HFFc6 (cell line): ENCODE measurements at regions not wholly inside any gene's neighbourhood (a gene's known extent, or its start where the extent isn't known, plus 50 kb on each side); places are given as distances from the start of the nearest gene placed in this dataset.

Source experiments
- DNase-seq: peaks from one replicate; pipeline ENCODE4 v3.0.0-alpha.2; 2018
- H3K27ac Mint-ChIP-seq: 2 replicates; pipeline ENCODE4 v1.8.0; 2020; ENCODE audit warnings: mild to moderate bottlenecking, mixed read lengths
- H3K27me3 Mint-ChIP-seq: 2 replicates; pipeline ENCODE4 v1.8.0; 2021; ENCODE audit warnings: mild to moderate bottlenecking, moderate library complexity, mixed read lengths; ENCODE audit not compliant: insufficient read depth
- H3K36me3 Mint-ChIP-seq: 2 replicates; pipeline ENCODE4 v1.8.0; 2021; ENCODE audit warnings: low read depth, mixed read lengths
- H3K4me1 Mint-ChIP-seq: 2 replicates; pipeline ENCODE4 v1.8.0; 2020; ENCODE audit warnings: low read depth, mixed read lengths
- H3K4me3 Mint-ChIP-seq: 2 replicates; pipeline ENCODE4 v1.8.0; 2020; ENCODE audit warnings: mild to moderate bottlenecking, moderate library complexity, mixed read lengths
- H3K9me3 Mint-ChIP-seq: 2 replicates; pipeline ENCODE4 v1.8.0; 2020; ENCODE audit warnings: mild to moderate bottlenecking, mixed read lengths
- TF ChIP-seq, protein P1 (sequence below): fragments of 200-600 bp; sonication (generic); IDR thresholded peaks from 2 replicates; pipeline ENCODE4 v1.5.0; 2021; ENCODE audit warnings: antibody characterized with exemption, mild to moderate bottlenecking

- Mint-ChIP-seq H3K9me3 (peaks cover 78% of the 10 kb centered on the region), H3K27me3 (no peaks in the 10 kb centered on the region), H3K36me3 (peaks cover 4% of the 10 kb centered on the region; the same call in 1 of the 2 replicates), H3K27ac (no peak overlapping the region), H3K4me3 (no peak overlapping the region), H3K4me1 (no peaks in the 10 kb centered on the region)
- no peak for DNase-seq
- TF ChIP-seq, protein P1, sequence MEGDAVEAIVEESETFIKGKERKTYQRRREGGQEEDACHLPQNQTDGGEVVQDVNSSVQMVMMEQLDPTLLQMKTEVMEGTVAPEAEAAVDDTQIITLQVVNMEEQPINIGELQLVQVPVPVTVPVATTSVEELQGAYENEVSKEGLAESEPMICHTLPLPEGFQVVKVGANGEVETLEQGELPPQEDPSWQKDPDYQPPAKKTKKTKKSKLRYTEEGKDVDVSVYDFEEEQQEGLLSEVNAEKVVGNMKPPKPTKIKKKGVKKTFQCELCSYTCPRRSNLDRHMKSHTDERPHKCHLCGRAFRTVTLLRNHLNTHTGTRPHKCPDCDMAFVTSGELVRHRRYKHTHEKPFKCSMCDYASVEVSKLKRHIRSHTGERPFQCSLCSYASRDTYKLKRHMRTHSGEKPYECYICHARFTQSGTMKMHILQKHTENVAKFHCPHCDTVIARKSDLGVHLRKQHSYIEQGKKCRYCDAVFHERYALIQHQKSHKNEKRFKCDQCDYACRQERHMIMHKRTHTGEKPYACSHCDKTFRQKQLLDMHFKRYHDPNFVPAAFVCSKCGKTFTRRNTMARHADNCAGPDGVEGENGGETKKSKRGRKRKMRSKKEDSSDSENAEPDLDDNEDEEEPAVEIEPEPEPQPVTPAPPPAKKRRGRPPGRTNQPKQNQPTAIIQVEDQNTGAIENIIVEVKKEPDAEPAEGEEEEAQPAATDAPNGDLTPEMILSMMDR = no peak
These were observed 90.2 kb upstream of the ISX start for GRCh38 chr22:34975721-34976120.

GRCh38 chr22:34976474-34976873, 89.5 kb upstream of the ISX start:
- Mint-ChIP-seq H3K27ac (no peak overlapping the region), H3K27me3 (no peaks in the 10 kb centered on the region), H3K4me1 (no peaks in the 10 kb centered on the region), H3K4me3 (no peak overlapping the region), H3K36me3 (peaks cover 4% of the 10 kb centered on the region; the same call in 1 of the 2 replicates), H3K9me3 (peaks cover 77% of the 10 kb centered on the region)
- no peak for DNase-seq
- TF ChIP-seq, protein P1 = no peak

DNA sequence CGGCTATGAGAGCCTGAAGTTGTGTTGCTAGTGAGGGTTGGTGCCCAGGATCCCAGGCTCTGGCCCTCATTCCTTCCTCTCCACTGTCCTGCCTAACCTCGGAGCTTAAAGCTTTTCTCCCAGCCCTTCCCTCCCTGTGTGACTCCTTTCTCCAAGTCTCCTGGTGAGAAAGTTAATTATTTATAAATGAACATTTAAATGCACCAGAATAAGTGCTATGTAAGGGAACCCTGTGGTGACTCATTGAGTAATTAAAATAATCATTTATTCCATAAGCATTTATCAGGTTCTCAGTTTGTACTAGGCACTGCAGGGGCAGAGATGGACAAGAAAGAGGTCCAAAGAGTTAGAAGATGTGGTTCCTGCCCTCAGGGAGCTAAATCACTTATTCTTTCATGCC, 89.1 kb upstream of the ISX start:
- no peak overlapping the region for H3K4me3 Mint-ChIP-seq
- TF ChIP-seq, protein P1 = no peak
- DNase-seq = no peak
- no peak overlapping the region for H3K27ac Mint-ChIP-seq
- H3K4me1 Mint-ChIP-seq = no peaks in the 10 kb centered on the region
- H3K27me3 Mint-ChIP-seq = no peaks in the 10 kb centered on the region; the same call in 1 of the 2 replicates
- peaks cover 76% of the 10 kb centered on the region for H3K9me3 Mint-ChIP-seq
- peaks cover 4% of the 10 kb centered on the region; the same call in 1 of the 2 replicates for H3K36me3 Mint-ChIP-seq

DNA sequence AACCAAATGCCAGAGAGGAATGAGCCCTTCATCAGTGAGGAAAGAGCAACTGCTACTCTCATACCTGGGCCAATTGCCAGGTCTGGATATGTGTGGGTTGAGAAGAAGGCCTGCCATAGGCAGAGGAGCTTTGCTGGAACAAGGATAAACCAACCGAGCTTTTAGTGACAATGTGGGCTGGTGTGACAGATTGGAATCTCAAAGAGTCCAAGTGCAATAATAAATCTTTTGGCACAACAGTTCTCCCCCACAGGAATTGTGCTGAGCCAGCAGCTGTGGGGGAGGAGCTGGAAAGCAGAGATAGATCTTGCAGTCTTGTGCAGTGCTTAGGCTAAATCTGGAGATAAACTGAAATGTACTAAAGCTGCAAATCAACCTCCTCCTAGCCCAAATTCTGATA, 79.4 kb upstream of the ISX start:
- no peak overlapping the region for H3K27ac Mint-ChIP-seq
- peaks cover 85% of the 10 kb centered on the region for H3K9me3 Mint-ChIP-seq
- no peaks in the 10 kb centered on the region; the same call in 1 of the 2 replicates for H3K36me3 Mint-ChIP-seq
- no peak overlapping the region for H3K4me3 Mint-ChIP-seq
- no peaks in the 10 kb centered on the region; the same call in 1 of the 2 replicates for H3K27me3 Mint-ChIP-seq
- no peaks in the 10 kb centered on the region for H3K4me1 Mint-ChIP-seq
- TF ChIP-seq, protein P1 = no peak
- DNase-seq = no peak

DNA sequence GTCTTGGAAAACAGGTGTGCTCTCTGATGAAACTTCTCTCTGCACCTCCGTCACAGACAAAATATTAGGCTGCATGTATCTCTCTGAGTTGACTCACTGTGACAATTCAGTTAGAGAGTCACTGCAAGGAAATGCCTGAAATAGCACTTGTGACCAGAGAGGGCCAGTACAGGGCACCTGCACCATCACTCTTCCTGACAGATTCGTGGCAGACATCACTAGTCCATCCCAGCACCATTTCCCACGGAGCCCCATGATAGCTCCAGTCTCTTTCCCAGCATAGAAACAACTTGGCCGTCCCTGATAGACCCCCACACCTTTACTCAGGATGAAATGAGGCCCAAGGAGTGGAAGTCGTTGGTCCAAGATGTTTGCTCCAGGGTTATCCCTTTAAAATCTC, 73.3 kb upstream of the ISX start:
- no peaks in the 10 kb centered on the region for H3K27me3 Mint-ChIP-seq
- no peak overlapping the region for H3K27ac Mint-ChIP-seq
- H3K36me3 Mint-ChIP-seq = no peaks in the 10 kb centered on the region
- DNase-seq = no peak
- TF ChIP-seq, protein P1 = no peak
- H3K4me1 Mint-ChIP-seq = no peaks in the 10 kb centered on the region
- peaks cover 70% of the 10 kb centered on the region for H3K9me3 Mint-ChIP-seq
- H3K4me3 Mint-ChIP-seq = no peak overlapping the region

GRCh38 chr22:34993548-34993947, 72.4 kb upstream of the ISX start:
- DNase-seq = no peak
- H3K4me3 Mint-ChIP-seq = no peak overlapping the region
- TF ChIP-seq, protein P1 = no peak

More at GRCh38 chr22:34993548-34993947, 72.4 kb upstream of the ISX start:
- no peaks in the 10 kb centered on the region for H3K27me3 Mint-ChIP-seq
- H3K36me3 Mint-ChIP-seq = no peaks in the 10 kb centered on the region
- H3K9me3 Mint-ChIP-seq = peaks cover 67% of the 10 kb centered on the region
- no peaks in the 10 kb centered on the region for H3K4me1 Mint-ChIP-seq
- H3K27ac Mint-ChIP-seq = no peak overlapping the region
